SK-N-SH (cell line): ENCODE measurements at regions not wholly inside any gene's neighbourhood (a gene's known extent, or its start where the extent isn't known, plus 50 kb on each side); places are given as distances from the start of the nearest gene placed in this dataset.

Source experiments
- CTCF ChIP-seq: fragments of 200-600 bp; sonication (generic); IDR thresholded peaks from 2 replicates; pipeline ENCODE4 v1.6.1; 2017; ENCODE audit warnings: antibody characterized with exemption, mild to moderate bottlenecking, moderate library complexity
- EZH2phosphoT487 ChIP-seq: fragments of 200-600 bp; sonication (generic); IDR thresholded peaks from 2 replicates; pipeline ENCODE4 v1.6.1; 2017; ENCODE audit warnings: low read depth, mixed run types, mild to moderate bottlenecking, antibody characterized with exemption, moderate library complexity, borderline replicate concordance
- FOXM1 ChIP-seq: IDR thresholded peaks from 2 replicates; pipeline ENCODE4 v1.4.0; 2012; ENCODE audit warnings: low read depth, mild to moderate bottlenecking
- RAD21 ChIP-seq: IDR thresholded peaks from 2 replicates; pipeline ENCODE4 v1.6.1; 2012; ENCODE audit warnings: mild to moderate bottlenecking, low read length
- SMC3 ChIP-seq: IDR thresholded peaks from 2 replicates; pipeline ENCODE4 v1.6.1; 2012; ENCODE audit warnings: low read depth, low read length, improper control_type of control experiment
- TEAD4 ChIP-seq: IDR thresholded peaks from 2 replicates; pipeline ENCODE4 v1.4.0; 2012; ENCODE audit warnings: mild to moderate bottlenecking, borderline replicate concordance; ENCODE audit not compliant: insufficient read depth
- ZBTB33 ChIP-seq: IDR thresholded peaks from 2 replicates; pipeline ENCODE4 v1.4.0; 2012; ENCODE audit warnings: low read depth, borderline replicate concordance

GRCh38 chr6:156707818-156708217, 69.4 kb upstream of the ARID1B start:
- no peak for TF ChIP-seq CTCF
- TF ChIP-seq EZH2phosphoT487, result no peak
- no peak for TF ChIP-seq FOXM1
- TF ChIP-seq ZBTB33, result no peak
- no peak for TF ChIP-seq TEAD4
- no peak for TF ChIP-seq SMC3
- TF ChIP-seq RAD21, result no peak
